GM12873 (cell line): ENCODE measurements at regions not wholly inside any gene's neighbourhood (a gene's known extent, or its start where the extent isn't known, plus 50 kb on each side); places are given as distances from the start of the nearest gene placed in this dataset.

Experiments used
- TF ChIP-seq, protein P1 (sequence below): IDR thresholded peaks from 2 replicates; pipeline ENCODE4 v1.5.1; 2012; ENCODE audit warnings: low read depth, mild to moderate bottlenecking, moderate library complexity, low read length, control low read depth; ENCODE audit not compliant: insufficient read depth; ENCODE audit errors: missing control alignments

GRCh38 chr5:77569409-77569808 lies 69.1 kb downstream of the OTP start:
- TF ChIP-seq, protein P1, sequence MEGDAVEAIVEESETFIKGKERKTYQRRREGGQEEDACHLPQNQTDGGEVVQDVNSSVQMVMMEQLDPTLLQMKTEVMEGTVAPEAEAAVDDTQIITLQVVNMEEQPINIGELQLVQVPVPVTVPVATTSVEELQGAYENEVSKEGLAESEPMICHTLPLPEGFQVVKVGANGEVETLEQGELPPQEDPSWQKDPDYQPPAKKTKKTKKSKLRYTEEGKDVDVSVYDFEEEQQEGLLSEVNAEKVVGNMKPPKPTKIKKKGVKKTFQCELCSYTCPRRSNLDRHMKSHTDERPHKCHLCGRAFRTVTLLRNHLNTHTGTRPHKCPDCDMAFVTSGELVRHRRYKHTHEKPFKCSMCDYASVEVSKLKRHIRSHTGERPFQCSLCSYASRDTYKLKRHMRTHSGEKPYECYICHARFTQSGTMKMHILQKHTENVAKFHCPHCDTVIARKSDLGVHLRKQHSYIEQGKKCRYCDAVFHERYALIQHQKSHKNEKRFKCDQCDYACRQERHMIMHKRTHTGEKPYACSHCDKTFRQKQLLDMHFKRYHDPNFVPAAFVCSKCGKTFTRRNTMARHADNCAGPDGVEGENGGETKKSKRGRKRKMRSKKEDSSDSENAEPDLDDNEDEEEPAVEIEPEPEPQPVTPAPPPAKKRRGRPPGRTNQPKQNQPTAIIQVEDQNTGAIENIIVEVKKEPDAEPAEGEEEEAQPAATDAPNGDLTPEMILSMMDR = no peak

GRCh38 chr5:77568555-77568954 lies 70.0 kb downstream of the OTP start:
- TF ChIP-seq, protein P1 = no peak

DNA sequence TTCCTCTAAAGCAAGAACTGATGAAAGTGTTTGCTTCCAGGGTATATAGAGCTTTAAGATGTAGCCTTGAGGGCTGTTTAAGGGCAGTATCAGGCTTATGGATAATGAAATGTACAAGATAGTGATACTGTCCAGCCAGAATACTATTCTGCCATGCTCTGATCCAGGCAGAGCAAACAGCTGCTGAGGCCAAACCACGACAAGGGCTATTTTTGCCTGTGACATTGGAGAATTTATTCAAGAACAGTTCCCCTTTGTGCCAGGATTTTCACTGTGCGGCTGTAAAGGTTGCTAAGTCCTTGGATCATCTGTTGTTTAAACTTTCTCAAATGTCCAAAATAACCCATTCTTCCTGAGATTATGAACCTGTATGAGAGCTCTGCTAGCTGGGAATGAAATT lies 70.4 kb downstream of the OTP start:
- TF ChIP-seq, protein P1 = no peak

DNA sequence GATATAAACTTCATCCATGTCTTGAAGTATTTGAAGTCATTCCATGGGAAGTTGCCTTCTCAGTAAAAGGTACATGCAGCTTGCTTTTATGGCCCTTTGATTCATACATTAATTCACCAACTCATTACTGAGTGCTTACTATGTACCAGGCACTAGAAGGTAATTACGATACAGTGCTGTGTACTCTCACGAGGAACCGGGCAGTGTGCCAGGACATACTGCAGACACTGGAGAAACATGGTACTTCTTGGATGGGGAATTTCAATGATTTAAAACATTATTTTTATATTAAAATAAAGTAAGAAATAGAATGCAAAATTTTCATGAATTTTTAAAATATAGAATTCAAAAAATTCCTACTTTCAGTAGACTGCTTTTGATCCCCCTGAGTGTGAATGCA lies 71.4 kb upstream of the WDR41 start:
- TF ChIP-seq, protein P1 = no peak

- TF ChIP-seq, protein P1 = no peak
Observed at GRCh38 chr5:77561965-77562364, 69.8 kb upstream of the WDR41 start.

DNA sequence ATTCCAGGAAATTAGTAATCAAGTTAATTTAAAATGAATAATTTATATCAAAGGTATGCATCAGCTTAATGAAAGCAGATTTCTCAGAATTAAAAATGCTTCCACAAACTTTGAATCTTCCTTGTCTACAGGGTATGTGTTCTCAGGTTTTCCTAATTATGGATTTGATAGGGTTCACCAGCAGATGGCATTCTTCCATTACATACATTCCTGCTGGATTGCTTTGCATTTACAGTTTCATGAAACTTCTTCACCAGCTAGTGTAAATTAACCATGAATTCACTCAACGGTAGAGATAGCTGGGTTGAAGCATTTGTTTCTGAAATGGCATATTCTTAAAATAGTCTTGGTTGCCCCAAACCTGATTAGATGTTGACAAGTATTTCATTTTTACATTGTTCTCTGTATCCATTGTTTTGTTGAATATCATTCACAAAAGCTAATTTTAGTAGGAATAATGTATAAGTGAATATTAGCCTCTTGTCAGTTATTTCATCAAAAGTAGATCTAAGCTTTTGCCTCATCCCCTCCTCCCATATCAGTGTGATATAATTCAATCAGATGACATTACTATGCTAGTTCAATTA lies 68.7 kb upstream of the WDR41 start:
- TF ChIP-seq, protein P1 = peak; percentile 46

DNA sequence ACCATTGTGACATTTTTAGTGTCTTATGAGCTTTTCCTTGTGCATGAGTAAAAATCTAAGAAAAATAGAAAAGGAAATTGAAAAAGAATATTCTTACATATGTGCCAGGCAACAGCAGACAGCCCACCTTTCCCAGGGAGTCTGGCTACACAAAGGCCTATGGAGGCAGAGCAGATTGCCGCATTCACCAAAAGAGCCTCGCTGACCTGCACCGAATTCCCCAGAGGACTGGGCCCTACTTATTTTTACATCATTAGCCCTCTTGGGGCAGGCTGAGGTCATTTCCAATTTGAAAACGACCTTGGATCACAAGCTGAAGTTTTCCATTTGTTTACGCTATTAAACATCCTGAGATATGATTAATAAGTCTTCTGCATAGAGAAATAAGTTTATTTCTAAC lies 66.2 kb upstream of the WDR41 start:
- TF ChIP-seq, protein P1 = no peak
